Thoracic aorta (tissue), 2 donors: ENCODE measurements at regions not wholly inside any gene's neighbourhood (a gene's known extent, or its start where the extent isn't known, plus 50 kb on each side); places are given as distances from the start of the nearest gene placed in this dataset.

ENCODE experiments used
- ATAC-seq: fragments of 150-250 bp; one replicate; pipeline ENCODE4 v1.8.0; 2017; ENCODE audit warnings: low read depth; ENCODE audit not compliant: insufficient number of reproducible peaks, low FRiP score
- DNase-seq: peaks from one replicate; pipeline ENCODE4 v3.0.0-alpha.2; 2020; ENCODE audit warnings: low spot score
- H3K27ac ChIP-seq, 2 donors: fragments of 200-600 bp; sonication (generic); 1 replicate in 1 of 2; 2 replicates in 1 of 2; pipeline ENCODE4 v1.5.1; 2016; ENCODE audit warnings: mild to moderate bottlenecking in 2 of 2, moderate library complexity in 2 of 2
- H3K27me3 ChIP-seq: fragments of 200-600 bp; sonication (generic); replicated peaks from 2 replicates; pipeline ENCODE4 v1.6.0; 2016; ENCODE audit warnings: mild to moderate bottlenecking; ENCODE audit not compliant: insufficient read depth
- H3K36me3 ChIP-seq: fragments of 200-600 bp; sonication (generic); one replicate; pipeline ENCODE4 v1.5.1; 2016
- H3K4me1 ChIP-seq, 2 donors: fragments of 200-600 bp; sonication (generic); 1 replicate in 1 of 2; 2 replicates in 1 of 2; pipeline versions ENCODE4 v1.5.1 to v1.6.0; 2016; ENCODE audit warnings: low read depth in 2 of 2, mild to moderate bottlenecking in 1 of 2; ENCODE audit not compliant: control insufficient read depth in 1 of 2
- H3K4me3 ChIP-seq: fragments of 200-600 bp; sonication (generic); 2 replicates; pipeline ENCODE4 v1.5.1; 2016; ENCODE audit warnings: mild to moderate bottlenecking
- H3K9me3 ChIP-seq: fragments of 200-600 bp; sonication (generic); 2 replicates; pipeline ENCODE4 v1.5.1; 2016
- CTCF ChIP-seq: fragments of 200-600 bp; sonication (generic); IDR thresholded peaks from one replicate; pipeline ENCODE4 v1.5.1; 2019; ENCODE audit warnings: antibody characterized with exemption

- Histone ChIP-seq H3K9me3 (no peaks in the 10 kb centered on the region), H3K36me3 (no peaks in the 10 kb centered on the region), H3K27ac (no peak overlapping the region), H3K4me3 (no peak overlapping the region), H3K4me1 (no peaks in the 10 kb centered on the region), H3K27me3 (no peaks in the 10 kb centered on the region)
- DNase-seq, result no peak
- no peak for ATAC-seq
- TF ChIP-seq CTCF, result no peak
Measured at GRCh38 chr20:12833861-12834260, 174.9 kb upstream of the SPTLC3 start.

- no peak overlapping the region for H3K4me3 ChIP-seq
- H3K36me3 ChIP-seq, result no peaks in the 10 kb centered on the region
- H3K27me3 ChIP-seq, result no peaks in the 10 kb centered on the region
- no peak for ATAC-seq
- no peaks in the 10 kb centered on the region for H3K9me3 ChIP-seq
- no peak overlapping the region for H3K27ac ChIP-seq
- DNase-seq, result no peak
- no peaks in the 10 kb centered on the region for H3K4me1 ChIP-seq
- no peak for TF ChIP-seq CTCF
Measured at GRCh38 chr20:12835999-12836398, 172.8 kb upstream of the SPTLC3 start.

- H3K9me3 ChIP-seq, result no peaks in the 10 kb centered on the region
- no peaks in the 10 kb centered on the region for H3K4me1 ChIP-seq
- ATAC-seq, result no peak
Measured at GRCh38 chr20:12837646-12838045, 171.1 kb upstream of the SPTLC3 start.

GRCh38 chr20:12838261-12838866 lies 170.4 kb upstream of the SPTLC3 start:
- DNase-seq (no peak), ATAC-seq (no peak)
- no peaks in the 10 kb centered on the region for H3K36me3 ChIP-seq
- H3K27me3 ChIP-seq, result no peaks in the 10 kb centered on the region
- no peaks in the 10 kb centered on the region for H3K4me1 ChIP-seq
- no peak for TF ChIP-seq CTCF
- H3K4me3 ChIP-seq, result no peak overlapping the region
- H3K9me3 ChIP-seq, result no peaks in the 10 kb centered on the region
- H3K27ac ChIP-seq, result no peak overlapping the region

More at GRCh38 chr20:12837646-12838045, 171.1 kb upstream of the SPTLC3 start:
- no peaks in the 10 kb centered on the region for H3K36me3 ChIP-seq
- no peak for DNase-seq
- no peak for TF ChIP-seq CTCF
- no peaks in the 10 kb centered on the region for H3K27me3 ChIP-seq
- H3K27ac ChIP-seq, result no peak overlapping the region
- no peak overlapping the region for H3K4me3 ChIP-seq

- DNase-seq, result no peak
- no peaks in the 10 kb centered on the region for H3K27me3 ChIP-seq
- H3K9me3 ChIP-seq, result no peaks in the 10 kb centered on the region
- ATAC-seq, result no peak
- no peak overlapping the region for H3K4me3 ChIP-seq
- no peak overlapping the region for H3K27ac ChIP-seq
- no peak for TF ChIP-seq CTCF
- no peaks in the 10 kb centered on the region for H3K4me1 ChIP-seq
- H3K36me3 ChIP-seq, result no peaks in the 10 kb centered on the region
Measured at GRCh38 chr20:12847872-12848271, 160.9 kb upstream of the SPTLC3 start.
